Cerebellar nuclear complex (tissue), 1 donor: ENCODE measurements at regions not wholly inside any gene's neighbourhood (a gene's known extent, or its start where the extent isn't known, plus 50 kb on each side); places are given as distances from the start of the nearest gene placed in this dataset.
A peak's percentile ranks its signal among the peaks of the same experiment; 100 is the strongest.

Experiments used
- DNase-seq, 2 experiments: peaks; one replicate each; lab custom pipeline; 2025; lab: John Stamatoyannopoulos, UW

DNA sequence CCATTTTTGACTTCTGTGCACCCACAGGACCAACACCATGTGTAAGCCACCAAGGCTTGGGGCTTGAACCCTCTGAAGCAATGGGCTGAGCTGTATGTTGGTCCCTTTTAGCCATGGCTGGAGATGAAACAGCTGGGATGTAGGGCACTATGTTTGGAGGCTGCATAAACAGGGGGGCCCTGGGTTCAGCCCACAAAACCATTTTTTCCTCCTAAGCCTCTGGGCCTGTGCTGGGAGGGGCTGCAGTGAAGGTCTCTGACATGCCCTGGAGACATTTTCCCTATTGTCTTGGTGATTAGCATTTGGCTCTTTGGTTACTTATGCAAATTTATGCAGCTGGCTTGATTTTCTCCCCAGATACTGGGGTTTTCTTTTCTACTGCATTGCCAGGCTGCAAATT lies 144.9 kb downstream of the ZNF326 start:
- DNase-seq: no peak

DNA sequence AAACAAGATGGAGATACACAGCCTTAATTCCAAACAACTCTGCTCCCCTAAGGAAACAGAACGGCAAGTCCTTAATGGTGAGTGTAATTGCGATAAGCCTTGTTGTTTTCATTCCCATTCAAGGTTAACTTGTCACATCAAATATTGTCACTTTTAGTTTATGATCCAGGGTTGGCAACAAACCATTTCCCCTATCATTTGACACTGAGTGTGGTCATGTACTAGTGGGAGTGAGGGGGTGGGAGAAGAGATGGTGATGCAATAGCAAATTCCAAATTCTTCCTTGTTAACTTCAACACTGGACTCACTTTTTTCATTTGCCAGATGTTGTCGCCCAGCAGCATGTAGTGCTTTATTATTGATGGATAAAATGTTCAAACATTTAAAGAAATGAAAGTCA lies 140.4 kb downstream of the ZNF326 start:
- no peak for DNase-seq

DNA sequence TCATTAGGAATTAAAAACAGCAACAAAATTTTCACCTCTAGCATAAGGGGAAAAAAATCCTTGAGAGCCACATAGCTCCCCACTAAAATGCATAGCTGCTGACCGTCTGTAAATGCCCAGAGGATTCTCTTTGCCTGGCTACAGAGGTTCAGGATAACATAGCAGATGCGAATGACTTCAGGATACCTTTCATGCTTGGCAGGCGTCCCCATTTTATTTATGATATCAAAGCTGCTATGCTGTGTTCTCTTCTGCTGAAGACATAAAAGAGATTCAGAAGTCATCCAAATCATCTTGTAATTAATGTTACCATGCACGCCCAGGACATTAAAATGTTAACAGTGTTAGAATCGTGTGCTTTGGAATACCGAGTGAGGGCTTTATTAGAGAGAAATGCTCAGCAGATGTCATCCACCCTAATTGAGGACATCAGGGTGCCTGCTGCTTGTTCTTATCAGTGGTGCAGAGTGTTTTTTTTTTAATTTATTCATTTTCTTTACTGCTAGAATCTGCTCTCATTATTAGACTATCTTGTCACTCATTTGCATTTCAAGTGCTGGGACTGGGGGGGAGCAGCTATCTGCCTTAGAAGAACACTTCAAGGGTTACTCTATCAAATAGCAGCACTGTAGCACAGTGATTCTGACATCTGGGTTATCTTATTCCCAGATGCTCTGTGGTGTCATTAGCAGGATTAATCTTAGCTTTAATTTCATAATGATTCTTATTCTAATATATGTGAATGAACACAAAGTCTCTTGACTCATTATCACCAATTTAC lies 139.5 kb downstream of the ZNF326 start:
- DNase-seq: peak in 1 of 2 experiments; percentile 14

DNA sequence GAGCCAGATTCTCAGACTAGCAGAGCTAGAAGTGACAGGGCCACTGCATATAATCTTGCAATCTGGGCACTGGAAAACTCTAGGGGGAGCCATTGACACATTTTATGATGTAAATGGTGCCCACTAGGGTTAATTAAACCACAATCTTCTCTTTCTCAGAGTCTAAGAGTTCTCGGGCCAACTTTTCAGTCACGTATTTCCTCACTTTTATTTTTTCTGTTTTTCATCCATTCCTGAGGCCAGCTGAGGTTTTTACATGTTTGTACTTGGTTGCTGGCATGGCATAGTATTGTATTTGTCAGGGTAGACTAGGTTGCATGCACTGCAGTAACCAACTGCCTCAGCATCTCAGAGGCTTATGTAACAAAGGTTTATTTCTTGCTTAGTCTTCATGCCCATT lies 138.2 kb downstream of the ZNF326 start:
- peak in 1 of 2 experiments; percentile 14 for DNase-seq

DNA sequence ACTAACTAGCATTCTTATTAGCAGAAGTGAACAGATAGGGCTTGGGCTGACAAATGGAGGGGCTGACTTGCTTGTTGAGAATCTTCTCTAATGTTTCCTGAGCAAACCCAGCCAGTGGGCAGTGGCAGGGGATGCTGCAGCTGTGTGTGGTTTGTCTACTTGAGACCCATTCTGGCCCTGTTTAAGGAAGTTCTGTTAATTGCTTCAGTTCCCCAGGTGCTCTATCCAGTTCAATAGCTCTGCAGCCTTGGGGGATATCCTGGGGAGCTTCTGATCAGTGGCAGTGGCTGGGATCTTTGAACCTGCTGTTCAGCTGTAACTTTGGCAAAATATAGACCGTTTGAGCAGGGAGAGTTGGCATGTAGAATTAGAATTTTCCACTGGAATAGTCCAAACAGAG lies 137.4 kb downstream of the ZNF326 start:
- DNase-seq: no peak

DNA sequence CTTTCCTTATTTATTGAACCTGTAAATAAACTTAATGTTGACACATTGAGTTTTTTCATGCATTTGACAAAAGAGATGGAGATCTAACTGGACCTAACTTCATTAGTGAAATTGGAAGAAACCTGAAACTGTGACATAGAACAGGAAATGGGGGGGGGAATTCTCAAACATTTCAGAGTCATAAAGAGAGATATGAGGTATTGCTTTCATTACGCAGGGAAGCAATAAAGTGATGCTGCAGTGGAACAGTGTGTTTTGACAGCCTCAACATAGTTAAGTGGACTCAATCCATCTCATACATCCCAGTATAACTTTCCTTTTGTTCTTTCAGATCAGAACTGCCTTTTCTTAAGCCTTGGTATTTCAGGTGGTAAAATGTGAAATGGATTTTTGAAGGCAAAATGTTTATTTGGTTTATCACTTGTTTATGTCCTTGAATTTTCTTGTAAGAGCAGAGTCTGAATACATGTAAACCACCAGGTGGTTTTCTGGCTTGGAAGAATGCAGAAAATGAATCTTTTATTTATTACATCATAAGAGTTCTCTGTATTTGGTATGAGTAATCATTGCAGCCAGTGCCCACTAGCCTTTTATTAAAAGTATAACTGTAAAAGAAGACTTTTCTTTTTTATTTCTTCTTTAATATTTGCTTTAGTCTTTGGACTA lies 132.5 kb downstream of the ZNF326 start:
- DNase-seq: no peak

DNA sequence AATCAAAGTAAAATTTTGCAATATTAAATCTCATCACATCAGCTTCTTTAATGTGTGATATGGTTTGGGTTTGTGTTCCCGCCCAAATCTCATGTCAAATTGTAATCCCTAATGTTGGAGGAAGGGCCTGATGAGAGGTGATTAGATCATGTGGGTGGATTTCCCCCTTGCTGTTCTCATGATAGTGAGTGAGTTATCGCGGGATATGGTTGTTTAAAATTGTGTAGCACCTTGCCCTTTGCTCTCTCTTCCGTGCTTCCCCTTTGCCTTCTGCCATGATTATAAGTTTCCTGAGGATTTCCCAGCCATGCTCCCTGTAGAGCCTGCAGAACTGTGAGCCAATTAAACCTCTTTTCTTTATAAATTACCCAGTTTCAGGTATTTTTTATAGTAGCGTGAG lies 131.9 kb downstream of the ZNF326 start:
- no peak for DNase-seq

DNA sequence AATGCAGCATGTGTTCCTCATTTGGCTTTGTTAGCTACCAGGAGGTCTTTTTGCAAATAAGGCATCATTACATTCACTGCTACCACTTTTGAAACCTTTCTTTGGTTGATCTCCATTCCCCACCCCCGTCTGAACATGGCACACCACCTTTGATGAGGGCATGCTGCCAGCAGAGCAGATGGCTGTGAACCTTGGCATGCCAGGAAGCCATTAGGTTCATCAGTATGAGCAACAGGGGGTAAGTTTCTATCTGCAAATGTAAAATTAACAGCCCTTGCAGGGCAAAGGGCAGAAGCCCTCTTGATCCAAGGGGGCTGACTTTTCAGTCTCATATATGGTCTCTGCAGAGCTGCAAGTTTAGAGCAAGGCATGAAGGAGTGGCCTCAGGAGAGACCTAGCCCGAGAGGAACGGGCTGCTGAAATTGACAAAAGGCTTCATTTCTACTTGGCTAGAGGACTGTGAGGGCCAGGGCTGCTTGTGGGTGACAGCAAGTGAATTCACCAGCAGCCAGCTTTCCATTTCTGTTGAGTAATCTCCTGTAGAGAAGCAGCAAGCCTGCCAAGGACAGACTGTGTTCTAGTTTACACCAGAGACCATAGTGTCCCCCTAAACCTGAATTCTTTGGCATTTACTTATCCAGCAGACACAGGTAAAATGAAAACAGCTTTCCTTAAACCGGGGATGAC lies 127.9 kb downstream of the ZNF326 start:
- DNase-seq: peak; percentile 78 to 97

DNA sequence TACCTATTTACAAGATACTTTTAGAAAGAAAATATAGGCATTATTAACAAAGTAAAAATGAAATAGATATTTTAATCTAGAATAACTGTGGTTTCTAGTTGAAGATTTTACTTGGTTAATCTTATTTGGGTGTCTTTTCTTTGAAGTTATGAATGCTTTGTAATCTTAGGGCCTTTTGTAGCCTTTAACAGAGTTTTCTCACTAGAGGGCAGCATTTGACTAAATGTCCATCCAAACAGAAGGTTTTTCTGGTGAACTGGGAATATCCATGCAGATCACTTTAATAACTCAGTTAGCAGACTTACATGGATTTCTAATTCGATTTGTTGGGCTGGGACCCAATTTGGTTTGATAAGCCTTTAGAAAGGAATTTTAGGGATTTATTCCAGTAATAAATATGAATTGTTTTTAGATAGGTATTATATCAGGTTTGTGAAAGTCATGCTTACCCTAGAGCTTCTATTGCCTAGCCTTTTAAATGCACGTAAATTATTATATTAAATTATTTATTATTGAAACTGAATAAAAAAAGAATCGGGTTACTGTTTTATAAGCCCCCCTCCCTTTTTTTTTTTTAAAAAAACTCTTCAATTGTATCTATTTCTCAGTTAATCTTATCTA lies 119.7 kb downstream of the ZNF326 start:
- DNase-seq: peak in 1 of 2 experiments; percentile 57

DNA sequence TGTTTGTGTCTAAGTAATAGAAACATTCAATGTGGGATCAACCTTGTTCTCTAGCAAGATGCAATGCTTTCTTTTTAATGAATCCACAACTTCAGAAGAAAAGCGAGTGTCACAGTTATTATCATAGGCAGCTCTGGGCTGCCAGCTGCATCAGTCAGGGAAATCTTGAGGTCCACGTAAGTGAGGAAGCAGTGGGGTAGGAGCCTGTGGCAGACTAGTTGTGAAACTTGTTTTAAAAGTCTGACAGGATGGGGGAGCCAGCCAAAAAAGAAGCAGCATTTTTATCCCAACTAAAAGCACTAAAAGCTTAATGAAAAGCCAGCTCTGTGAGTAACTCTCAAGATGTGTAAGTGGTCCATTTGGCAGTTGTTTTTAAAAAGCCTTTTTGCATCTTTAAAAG lies 113.1 kb downstream of the ZNF326 start:
- DNase-seq: no peak

DNA sequence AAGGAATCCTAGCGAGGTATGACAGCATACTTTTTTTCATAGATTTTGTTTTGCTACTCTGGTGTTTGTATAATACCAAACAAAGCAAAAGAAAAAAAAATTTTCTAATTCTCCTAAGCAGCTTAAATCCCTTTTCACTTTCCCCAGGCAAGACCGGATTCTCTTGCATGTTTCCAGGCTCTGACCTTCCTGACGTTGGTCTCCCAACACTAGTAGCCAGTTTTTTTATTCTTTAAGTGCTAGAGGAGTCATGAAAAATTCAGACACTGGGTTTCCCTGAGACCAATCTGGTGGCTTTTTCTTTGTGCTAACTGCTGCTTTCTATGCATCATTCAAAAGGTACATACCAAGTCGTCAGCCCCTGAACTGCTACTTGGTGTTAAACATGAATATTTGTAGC lies 111.4 kb downstream of the ZNF326 start:
- no peak for DNase-seq

DNA sequence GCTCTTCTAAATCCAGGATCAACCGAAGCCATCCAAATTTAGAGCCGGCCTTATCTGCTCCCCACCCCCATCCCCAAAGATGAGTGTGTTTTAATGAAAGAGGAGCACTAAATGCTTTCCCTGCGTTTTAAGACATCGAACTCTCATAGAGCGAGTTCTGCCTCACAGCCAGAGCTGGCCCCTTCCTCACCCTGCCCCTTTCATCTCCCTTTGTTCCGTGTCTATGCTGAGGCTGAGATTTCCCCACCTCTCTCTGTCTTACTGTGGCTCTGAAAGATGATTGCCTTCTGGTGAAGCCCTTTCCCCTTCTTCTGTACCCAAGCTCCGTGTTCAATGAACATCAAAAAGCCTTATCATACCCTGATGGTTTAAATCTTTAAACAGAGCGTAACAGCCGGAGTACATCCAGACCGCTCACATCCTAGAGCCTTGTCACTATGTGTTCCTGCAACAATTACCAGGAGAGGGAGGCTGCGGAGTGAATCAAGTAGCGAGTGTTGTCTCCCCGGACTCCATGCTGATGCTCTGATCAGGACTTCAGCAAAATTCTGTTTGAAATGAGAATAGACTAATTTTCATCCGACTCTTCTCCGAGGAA lies 110.1 kb downstream of the ZNF326 start:
- no peak for DNase-seq

DNA sequence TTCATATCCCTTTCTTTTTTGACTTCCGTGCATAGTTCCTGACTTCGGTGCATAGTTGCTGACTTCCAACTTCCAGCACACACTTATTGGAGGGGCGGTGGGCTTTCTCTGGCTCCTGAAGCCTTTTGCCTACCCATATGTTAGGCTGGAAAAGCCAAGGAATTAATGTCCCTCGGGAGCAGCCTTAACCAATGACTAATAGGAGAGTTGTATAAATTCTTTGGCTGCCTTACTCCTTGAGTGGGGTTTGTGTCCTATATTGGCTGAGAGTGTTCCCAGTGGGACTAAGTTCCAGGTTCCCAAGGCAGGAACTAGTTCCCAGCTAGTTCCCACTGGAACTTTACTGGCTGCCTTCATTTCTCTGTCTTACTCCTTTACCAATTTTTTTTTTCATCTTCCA lies 105.7 kb downstream of the ZNF326 start:
- DNase-seq: no peak

DNA sequence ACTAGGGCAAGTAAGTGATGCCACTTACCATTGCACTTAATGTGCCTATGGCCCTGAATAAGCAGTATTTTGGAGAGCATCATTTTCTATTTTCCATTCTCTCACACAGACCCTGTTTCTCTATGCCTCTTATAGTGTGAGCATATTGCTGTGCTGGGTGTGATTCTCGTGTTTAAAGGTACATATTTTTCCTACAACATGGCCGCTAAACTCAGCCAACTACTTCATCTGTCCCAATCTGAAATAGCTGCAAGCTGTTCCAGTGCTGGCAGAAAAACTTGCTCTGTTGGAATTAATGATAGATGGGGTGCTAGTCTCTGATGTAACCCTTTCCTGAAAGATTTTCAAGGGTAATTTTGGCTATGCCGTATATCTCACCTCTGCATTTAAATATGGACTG lies 97.5 kb downstream of the ZNF326 start:
- no peak for DNase-seq
